ENCODE measurements at regions not wholly inside any gene's neighbourhood (a gene's known extent, or its start where the extent isn't known, plus 50 kb on each side); places are given as distances from the start of the nearest gene placed in this dataset.

DNA sequence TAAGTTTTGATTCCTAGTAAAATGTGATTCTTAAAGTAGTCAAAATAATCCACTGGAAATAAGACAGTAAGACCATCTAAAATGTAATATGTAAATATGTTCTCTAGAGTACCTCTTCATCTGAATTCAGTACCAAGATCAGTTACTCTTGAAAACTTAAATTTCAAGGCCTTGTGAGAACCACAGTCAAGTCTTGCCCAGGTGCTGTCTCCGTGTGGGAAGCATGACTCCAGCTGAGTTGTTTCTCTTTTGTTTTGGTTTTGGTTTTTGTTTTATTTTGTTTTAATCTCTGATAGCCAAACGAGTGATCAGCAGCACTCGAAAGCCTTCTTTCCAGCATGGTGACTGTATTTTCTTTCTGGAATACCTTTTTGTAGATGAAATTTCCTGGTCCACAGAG is 907.0 kb downstream of the KCNJ18 start:
- TF ChIP-seq EZH2 (optimal IDR thresholded peaks at IDR 0.05; ENCODE audit: low read depth, low read length), result no peak
- TF ChIP-seq, protein P1, sequence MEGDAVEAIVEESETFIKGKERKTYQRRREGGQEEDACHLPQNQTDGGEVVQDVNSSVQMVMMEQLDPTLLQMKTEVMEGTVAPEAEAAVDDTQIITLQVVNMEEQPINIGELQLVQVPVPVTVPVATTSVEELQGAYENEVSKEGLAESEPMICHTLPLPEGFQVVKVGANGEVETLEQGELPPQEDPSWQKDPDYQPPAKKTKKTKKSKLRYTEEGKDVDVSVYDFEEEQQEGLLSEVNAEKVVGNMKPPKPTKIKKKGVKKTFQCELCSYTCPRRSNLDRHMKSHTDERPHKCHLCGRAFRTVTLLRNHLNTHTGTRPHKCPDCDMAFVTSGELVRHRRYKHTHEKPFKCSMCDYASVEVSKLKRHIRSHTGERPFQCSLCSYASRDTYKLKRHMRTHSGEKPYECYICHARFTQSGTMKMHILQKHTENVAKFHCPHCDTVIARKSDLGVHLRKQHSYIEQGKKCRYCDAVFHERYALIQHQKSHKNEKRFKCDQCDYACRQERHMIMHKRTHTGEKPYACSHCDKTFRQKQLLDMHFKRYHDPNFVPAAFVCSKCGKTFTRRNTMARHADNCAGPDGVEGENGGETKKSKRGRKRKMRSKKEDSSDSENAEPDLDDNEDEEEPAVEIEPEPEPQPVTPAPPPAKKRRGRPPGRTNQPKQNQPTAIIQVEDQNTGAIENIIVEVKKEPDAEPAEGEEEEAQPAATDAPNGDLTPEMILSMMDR (IDR thresholded peaks at IDR 0.05; ENCODE audit: low read length), result no peak
